GM12865 (cell line): ENCODE measurements at regions not wholly inside any gene's neighbourhood (a gene's known extent, or its start where the extent isn't known, plus 50 kb on each side); places are given as distances from the start of the nearest gene placed in this dataset.

Experiments used
- DNase-seq: peaks from one replicate; pipeline ENCODE4 v3.0.0; 2010; ENCODE audit warnings: low read depth
- H3K4me3 ChIP-seq: 2 replicates; pipeline ENCODE4 v1.5.1; 2011; ENCODE audit warnings: mild to moderate bottlenecking, low read depth, low read length, control low read depth
- TF ChIP-seq, protein P1 (sequence below): IDR thresholded peaks from 2 replicates; pipeline ENCODE4 v1.5.1; 2011; ENCODE audit warnings: low read length, control low read depth, low read depth, inconsistent platforms; ENCODE audit not compliant: insufficient read depth; ENCODE audit errors: missing control alignments

DNA sequence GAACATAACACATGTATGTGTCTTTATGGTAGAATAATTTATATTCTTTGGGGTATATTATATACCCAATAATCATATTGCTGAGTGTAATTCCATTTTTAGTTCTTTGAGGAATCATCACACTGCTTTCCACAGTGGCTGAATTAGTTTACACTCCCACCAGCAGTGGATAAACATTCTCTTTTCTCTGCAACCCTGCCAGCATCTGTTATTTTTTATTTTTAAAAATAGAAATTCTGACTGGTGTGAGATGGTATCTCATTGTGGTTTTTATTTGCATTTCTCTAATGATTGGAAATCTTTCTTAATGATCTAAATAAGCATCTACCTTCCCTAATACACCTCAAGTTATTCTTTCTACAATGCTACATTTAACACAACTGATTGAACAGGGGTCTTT, 346.2 kb upstream of the LYPLAL1 start:
- TF ChIP-seq, protein P1, sequence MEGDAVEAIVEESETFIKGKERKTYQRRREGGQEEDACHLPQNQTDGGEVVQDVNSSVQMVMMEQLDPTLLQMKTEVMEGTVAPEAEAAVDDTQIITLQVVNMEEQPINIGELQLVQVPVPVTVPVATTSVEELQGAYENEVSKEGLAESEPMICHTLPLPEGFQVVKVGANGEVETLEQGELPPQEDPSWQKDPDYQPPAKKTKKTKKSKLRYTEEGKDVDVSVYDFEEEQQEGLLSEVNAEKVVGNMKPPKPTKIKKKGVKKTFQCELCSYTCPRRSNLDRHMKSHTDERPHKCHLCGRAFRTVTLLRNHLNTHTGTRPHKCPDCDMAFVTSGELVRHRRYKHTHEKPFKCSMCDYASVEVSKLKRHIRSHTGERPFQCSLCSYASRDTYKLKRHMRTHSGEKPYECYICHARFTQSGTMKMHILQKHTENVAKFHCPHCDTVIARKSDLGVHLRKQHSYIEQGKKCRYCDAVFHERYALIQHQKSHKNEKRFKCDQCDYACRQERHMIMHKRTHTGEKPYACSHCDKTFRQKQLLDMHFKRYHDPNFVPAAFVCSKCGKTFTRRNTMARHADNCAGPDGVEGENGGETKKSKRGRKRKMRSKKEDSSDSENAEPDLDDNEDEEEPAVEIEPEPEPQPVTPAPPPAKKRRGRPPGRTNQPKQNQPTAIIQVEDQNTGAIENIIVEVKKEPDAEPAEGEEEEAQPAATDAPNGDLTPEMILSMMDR = no peak
- DNase-seq = no peak
- no peak overlapping the region for H3K4me3 ChIP-seq

DNA sequence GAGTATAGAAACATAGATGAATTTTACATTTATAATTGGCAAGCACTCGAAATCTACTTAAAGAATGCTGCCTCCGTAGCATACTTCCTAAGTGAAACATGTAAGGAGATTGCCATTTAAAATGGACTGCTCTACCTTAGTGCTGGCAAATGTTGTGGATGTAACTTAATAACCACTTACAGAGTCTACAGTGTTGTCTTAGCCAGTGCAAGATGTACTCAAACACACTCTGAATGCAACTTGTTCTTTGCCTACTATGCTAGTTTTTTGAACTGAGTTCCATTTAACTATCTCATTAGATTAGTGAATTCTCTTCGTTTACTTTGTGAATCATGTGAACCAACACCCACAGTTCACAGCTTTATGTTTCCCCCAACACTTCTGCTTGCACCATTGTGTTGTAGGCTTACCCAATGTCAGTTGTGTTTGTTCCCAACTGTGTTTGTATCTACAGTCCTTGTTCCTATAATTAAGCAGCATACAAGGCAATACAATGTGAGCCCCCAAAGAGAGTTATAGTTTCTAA, 345.5 kb upstream of the LYPLAL1 start:
- no peak for DNase-seq
- no peak overlapping the region for H3K4me3 ChIP-seq
- TF ChIP-seq, protein P1 = no peak

- TF ChIP-seq, protein P1 = no peak
- H3K4me3 ChIP-seq = no peak overlapping the region
- DNase-seq = no peak
These were observed 344.6 kb upstream of the LYPLAL1 start for GRCh38 chr1:218829097-218829496.

DNA sequence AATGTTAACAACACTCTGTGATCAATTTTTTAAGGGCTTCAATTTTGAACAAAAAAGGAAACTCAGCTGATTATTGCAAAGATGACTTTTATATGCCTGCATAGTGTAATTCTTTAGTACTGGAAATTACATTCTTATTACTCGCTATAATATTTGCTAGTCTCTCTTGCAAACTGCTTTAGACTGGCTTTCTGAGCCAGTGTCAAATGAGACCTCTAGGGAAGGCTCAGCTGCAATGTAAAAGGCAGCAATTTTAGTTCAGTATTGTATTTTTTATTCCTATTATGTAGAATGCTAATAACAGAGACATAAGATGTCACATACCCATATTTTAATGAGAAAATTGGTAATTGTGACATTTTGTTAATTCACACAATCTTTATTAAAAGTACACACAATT, 338.1 kb upstream of the LYPLAL1 start:
- TF ChIP-seq, protein P1 = no peak
- no peak overlapping the region for H3K4me3 ChIP-seq
- no peak for DNase-seq

- no peak overlapping the region for H3K4me3 ChIP-seq
- TF ChIP-seq, protein P1 = no peak
- DNase-seq = no peak
These were observed 337.4 kb upstream of the LYPLAL1 start for GRCh38 chr1:218836264-218836663.

DNA sequence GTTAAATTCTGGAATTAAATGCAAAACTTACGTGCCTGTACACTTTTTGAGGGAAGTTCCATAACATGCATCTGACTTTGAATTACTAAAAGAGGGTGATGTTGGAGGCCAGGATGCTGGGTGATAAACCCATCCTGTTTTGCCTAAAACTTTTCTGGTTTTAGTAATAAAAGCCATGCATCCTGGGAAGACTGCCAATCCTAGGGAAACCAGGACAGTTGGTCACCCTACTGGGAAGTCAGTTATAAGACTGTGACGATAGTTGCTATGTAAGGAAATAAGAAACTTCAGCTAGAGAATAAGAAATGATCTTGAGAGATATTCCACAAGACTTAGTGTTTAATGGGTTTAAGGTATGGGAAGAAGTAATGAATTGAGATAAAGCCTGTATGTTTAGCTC, 336.6 kb upstream of the LYPLAL1 start:
- TF ChIP-seq, protein P1 = no peak
- DNase-seq = no peak
- no peak overlapping the region for H3K4me3 ChIP-seq

DNA sequence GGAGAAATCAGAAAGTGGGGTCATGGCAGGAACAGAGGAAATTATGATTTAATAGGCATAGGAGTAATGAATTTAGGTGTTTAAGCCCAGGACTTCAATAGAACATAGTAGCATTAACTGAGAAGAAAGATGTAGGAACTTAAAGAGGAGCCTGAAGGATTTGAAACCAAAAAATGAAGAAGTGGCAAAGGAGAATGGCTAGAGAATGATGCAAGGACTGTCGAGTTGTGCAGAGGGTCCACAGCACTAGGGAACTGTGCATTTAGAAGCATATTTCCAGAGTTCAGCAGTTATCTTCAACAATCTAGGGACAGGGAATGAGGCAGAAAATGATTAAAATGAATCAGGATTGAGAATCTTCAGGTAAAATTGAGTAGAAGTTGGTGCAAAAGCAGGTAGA, 328.1 kb upstream of the LYPLAL1 start:
- TF ChIP-seq, protein P1 = no peak
- no peak for DNase-seq
- no peak overlapping the region for H3K4me3 ChIP-seq
